ENCODE measurements at regions not wholly inside any gene's neighbourhood (a gene's known extent, or its start where the extent isn't known, plus 50 kb on each side); places are given as distances from the start of the nearest gene placed in this dataset.

DNA sequence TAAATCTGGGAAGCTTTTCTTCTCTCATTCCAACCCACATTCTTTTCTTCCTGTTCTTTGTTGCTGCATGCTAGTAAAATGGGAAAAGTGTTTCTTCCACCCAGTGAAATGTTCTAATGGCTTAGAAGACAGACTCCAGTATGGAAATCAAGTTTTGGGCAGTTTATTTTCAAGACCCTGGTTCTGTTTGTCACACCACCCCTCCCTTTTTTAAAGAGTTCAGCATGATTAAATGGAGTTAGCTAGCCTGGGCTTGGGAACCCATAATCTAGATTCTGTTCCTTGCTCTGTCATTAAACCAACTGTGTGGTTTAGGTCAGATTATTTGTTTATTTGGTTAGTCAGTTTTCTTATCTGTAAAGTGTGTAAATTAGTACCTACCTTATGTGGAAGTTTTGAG is 151.8 kb upstream of the NT5C1B start:
- no peak for DNase-seq (ENCODE audit: low spot score)
- in situ Hi-C loops (cut with MboI; ENCODE audit: low pct_unique_long_range_greater_than_20kb, low sequenced_read_pairs, unreplicated experiment), result no loop called here

DNA sequence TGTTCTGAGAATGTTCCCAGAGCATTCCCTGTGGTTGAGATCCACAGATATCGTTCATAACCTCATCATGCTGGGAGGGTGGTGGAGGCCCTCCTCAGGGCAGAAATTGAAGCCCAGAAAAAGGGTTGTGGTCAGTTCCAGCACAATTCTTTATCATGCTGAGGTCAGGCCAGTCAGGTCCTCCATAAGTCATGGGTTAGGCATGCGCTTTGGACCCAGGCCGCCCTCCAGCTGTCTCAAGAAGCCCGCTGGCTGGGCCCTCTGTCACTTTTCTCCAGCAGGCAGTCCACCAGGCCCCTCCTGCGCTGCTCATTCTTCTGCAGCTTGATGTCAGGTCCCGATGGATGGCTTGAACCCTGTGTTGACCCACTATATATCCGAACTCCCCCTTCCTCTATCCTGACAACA is 151.1 kb upstream of the NT5C1B start:
- in situ Hi-C loops (cut with MboI; ENCODE audit: low pct_unique_long_range_greater_than_20kb, low sequenced_read_pairs, unreplicated experiment), result no loop called here
- TF ChIP-seq, protein P1, sequence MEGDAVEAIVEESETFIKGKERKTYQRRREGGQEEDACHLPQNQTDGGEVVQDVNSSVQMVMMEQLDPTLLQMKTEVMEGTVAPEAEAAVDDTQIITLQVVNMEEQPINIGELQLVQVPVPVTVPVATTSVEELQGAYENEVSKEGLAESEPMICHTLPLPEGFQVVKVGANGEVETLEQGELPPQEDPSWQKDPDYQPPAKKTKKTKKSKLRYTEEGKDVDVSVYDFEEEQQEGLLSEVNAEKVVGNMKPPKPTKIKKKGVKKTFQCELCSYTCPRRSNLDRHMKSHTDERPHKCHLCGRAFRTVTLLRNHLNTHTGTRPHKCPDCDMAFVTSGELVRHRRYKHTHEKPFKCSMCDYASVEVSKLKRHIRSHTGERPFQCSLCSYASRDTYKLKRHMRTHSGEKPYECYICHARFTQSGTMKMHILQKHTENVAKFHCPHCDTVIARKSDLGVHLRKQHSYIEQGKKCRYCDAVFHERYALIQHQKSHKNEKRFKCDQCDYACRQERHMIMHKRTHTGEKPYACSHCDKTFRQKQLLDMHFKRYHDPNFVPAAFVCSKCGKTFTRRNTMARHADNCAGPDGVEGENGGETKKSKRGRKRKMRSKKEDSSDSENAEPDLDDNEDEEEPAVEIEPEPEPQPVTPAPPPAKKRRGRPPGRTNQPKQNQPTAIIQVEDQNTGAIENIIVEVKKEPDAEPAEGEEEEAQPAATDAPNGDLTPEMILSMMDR (IDR thresholded peaks at IDR 0.05; ENCODE audit: extremely low read depth, insufficient read depth, missing control alignments), result no peak
- no peak for DNase-seq (ENCODE audit: low spot score)

More for the DNA sequence above, 151.8 kb upstream of the NT5C1B start:
- TF ChIP-seq, protein P1 (IDR thresholded peaks at IDR 0.05; ENCODE audit: extremely low read depth, insufficient read depth, missing control alignments), result no peak

DNA sequence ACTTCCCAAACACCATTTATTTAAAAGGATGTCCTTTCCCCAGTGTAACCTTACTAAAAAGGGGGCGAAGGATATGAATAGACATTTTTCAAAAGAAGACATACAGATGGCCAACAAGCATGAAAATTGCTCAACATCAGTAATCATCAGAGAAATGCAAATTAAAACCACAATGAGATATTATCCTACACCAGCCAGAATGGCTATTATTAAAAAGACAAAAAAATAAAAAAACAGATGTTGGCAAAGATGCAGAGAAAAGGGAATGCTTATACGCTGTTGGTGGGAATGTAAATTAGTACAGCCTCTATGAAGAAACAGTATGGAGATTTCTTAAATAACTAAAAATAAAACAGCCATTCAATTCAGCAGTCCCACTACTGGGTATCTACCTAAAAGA is 142.3 kb upstream of the NT5C1B start:
- DNase-seq (ENCODE audit: low spot score), result no peak
- in situ Hi-C loops (cut with MboI; ENCODE audit: low pct_unique_long_range_greater_than_20kb, low sequenced_read_pairs, unreplicated experiment), result no loop called here
- TF ChIP-seq, protein P1 (IDR thresholded peaks at IDR 0.05; ENCODE audit: extremely low read depth, insufficient read depth, missing control alignments), result no peak

DNA sequence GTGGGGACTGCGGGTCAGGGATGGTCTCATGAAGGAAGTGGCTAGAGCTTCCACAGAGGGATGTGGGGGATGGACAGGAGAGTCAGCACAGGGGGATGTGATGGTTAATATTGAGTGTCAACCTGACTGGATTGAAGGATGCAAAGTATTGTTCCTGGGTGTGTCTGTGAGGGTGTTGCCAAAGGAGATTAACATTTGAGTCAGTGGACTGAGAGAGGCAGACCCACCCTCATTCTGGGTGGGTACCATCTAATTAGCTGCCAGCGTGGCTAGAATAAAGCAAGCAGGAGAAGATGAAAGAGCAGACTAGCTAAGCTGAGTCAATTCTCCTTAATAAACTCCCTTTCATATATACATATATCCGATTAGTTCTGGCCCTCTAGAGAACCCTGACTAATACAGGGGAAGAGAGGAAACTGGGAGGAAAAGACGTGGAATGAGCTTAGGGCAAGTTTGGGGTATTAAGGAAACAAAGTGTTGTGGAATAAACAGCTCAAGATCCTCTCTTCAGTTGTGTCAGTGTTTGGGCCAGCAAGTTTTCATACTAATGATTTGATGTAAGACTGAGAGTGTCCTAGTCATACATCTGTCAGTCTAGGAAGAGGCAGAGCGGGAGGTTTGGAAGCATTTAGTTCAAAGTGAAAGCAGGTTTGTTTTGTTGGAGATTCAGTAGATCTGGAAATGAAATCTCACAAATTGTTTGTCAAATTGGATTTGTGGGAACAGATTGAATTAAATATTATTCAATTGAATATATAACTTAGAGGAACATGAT is 135.2 kb upstream of the NT5C1B start:
- TF ChIP-seq, protein P1 (IDR thresholded peaks at IDR 0.05; ENCODE audit: extremely low read depth, insufficient read depth, missing control alignments), result no peak
- in situ Hi-C loops (cut with MboI; ENCODE audit: low pct_unique_long_range_greater_than_20kb, low sequenced_read_pairs, unreplicated experiment), result no loop called here
- no peak for DNase-seq (ENCODE audit: low spot score)

DNA sequence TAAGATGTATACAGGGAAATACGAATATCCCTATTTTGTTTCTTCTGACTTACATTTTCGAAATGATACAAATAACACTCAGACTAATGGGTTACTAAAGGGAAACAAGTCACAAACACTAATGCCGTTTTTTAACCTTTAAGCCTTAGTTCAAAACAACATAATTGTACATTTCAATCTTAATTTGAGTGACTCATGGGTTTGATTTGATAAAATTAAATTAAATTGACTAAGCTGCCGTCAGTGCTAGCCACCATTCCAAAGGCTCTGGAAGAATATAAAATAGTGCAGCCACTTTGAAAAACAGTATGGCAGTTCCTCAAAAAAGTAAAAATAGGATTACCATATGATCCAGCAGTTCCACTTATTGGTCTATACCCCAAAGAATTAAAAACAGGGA is 133.8 kb upstream of the NT5C1B start:
- TF ChIP-seq, protein P1 (IDR thresholded peaks at IDR 0.05; ENCODE audit: extremely low read depth, insufficient read depth, missing control alignments), result no peak
- in situ Hi-C loops (cut with MboI; ENCODE audit: low pct_unique_long_range_greater_than_20kb, low sequenced_read_pairs, unreplicated experiment), result no loop called here
- DNase-seq (ENCODE audit: low spot score), result no peak

DNA sequence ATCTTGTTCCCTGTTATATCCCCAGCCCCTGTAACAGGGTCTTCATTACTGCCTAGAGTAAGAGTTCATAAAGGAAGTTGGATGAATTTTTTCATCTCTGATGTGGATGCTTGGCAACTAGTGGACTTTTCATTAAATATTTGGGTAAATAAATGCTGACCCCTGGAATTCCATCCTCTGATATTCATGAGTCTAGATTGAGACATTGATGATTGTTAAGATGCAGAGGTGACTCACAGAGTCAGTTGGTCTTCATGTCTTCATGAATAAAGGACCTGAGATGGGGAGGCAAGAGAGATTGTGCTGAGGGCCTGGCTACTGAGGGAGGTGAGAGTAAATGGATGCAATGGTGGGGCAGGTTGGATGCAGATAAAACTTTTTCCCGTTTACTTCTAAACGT is 132.7 kb upstream of the NT5C1B start:
- no peak for DNase-seq (ENCODE audit: low spot score)
- TF ChIP-seq, protein P1 (IDR thresholded peaks at IDR 0.05; ENCODE audit: extremely low read depth, insufficient read depth, missing control alignments), result no peak
- in situ Hi-C loops (cut with MboI; ENCODE audit: low pct_unique_long_range_greater_than_20kb, low sequenced_read_pairs, unreplicated experiment), result no loop called here
